Stomach (tissue), 4 donors: ENCODE measurements at regions not wholly inside any gene's neighbourhood (a gene's known extent, or its start where the extent isn't known, plus 50 kb on each side); places are given as distances from the start of the nearest gene placed in this dataset.

Experiments
- CTCF ChIP-seq, 7 experiments: fragments of 450-650 bp in 4 of 7; fragments of 200-600 bp in 3 of 7; sonication (generic) in 3 of 7; IDR thresholded peaks; one replicate each; pipeline ENCODE4 v1.5.1; 2016 to 2019; ENCODE audit warnings: antibody characterized with exemption in 7 of 7, control low read depth in 2 of 7, mild to moderate bottlenecking in 1 of 7
- EP300 ChIP-seq: sonication (generic); formaldehyde crosslinking; IDR thresholded peaks from one replicate; pipeline ENCODE4 v1.6.1; 2017; ENCODE audit warnings: antibody characterized with exemption
- POLR2A ChIP-seq, 4 donors: fragments of 450-650 bp; IDR thresholded peaks; one replicate each; pipeline ENCODE4 v1.6.1; 2016; ENCODE audit warnings: antibody characterized with exemption in 4 of 4, control low read depth in 2 of 4, mild to moderate bottlenecking in 1 of 4, moderate library complexity in 1 of 4
- POLR2AphosphoS5 ChIP-seq, 3 donors: sonication (generic); formaldehyde crosslinking; IDR thresholded peaks; one replicate each; pipeline ENCODE4 v1.6.1; 2016; ENCODE audit warnings: antibody characterized with exemption in 3 of 3

DNA sequence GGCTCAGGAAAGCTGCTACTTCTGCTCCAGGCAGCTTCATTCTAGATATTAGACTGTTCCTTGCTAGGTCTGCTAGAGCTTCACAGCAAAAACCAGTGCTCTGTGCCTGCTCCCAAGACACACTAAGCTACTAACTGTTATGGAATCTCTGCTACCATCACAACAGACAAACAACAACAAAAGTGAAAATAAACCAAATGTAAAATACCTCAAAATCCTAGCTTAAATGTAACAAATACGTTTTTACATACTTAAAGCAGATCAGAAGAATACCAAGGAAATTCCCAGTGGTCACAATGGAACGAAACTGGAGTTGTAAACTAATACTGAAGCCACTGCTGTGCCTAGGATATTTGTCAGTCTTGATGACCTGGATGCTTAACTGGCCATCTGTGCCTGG, 84.6 kb upstream of the EZR start:
- TF ChIP-seq CTCF (IDR thresholded peaks at IDR 0.05) (no peak), POLR2A (IDR thresholded peaks at IDR 0.05) (no peak), POLR2AphosphoS5 (IDR thresholded peaks at IDR 0.05) (no peak), EP300 (no peak)
